ENCODE measurements at regions not wholly inside any gene's neighbourhood (a gene's known extent, or its start where the extent isn't known, plus 50 kb on each side); places are given as distances from the start of the nearest gene placed in this dataset.

GRCh38 chr10:128484041-128484440 is 357.8 kb upstream of the MKI67 start:
- no peak for TF ChIP-seq AFF1 (IDR thresholded peaks at IDR 0.05; ENCODE audit: low read depth in 1 of 2, partially characterized antibody in 2 of 2)
- no peak for TF ChIP-seq U2AF2 (optimal IDR thresholded peaks at IDR 0.05; ENCODE audit: low read depth, low read length)
- no peak for TF ChIP-seq DNMT1 (IDR thresholded peaks at IDR 0.05)

Measured in K562 (cell line).